ENCODE measurements at regions not wholly inside any gene's neighbourhood (a gene's known extent, or its start where the extent isn't known, plus 50 kb on each side); places are given as distances from the start of the nearest gene placed in this dataset.

GRCh38 chr6:48775157-48775556, 664.2 kb upstream of the PTCHD4 start:
- Histone ChIP-seq H3K9me3 (ENCODE audit: low read length) (no peaks in the 10 kb centered on the region), H3K9ac (ENCODE audit: insufficient read depth, low read depth, low read length) (no peak overlapping the region), H3K4me3 (replicated peaks in 1 of 3; ENCODE audit: insufficient read depth in 1 of 3, low read depth in 2 of 3, low read length in 3 of 3) (no peak overlapping the region), H3K27ac (ENCODE audit: extremely low read length, insufficient read depth, low read length) (no peak overlapping the region), H3K4me2 (ENCODE audit: low read depth, low read length) (no peak overlapping the region), H3K27me3 (ENCODE audit: control insufficient read depth in 1 of 2, insufficient read depth in 2 of 2, low read length in 2 of 2) (no peaks in the 10 kb centered on the region), H4K20me1 (ENCODE audit: insufficient read depth, low read length) (no peaks in the 10 kb centered on the region), H3K79me2 (ENCODE audit: insufficient read depth, low read length) (no peaks in the 10 kb centered on the region), H3K36me3 (replicated peaks in 1 of 2; ENCODE audit: control insufficient read depth in 1 of 2, insufficient read depth in 2 of 2, low read length in 2 of 2) (no peaks in the 10 kb centered on the region), H2AFZ (ENCODE audit: low read length) (no peak overlapping the region), H3K4me1 (ENCODE audit: insufficient read depth, low read length) (no peaks in the 10 kb centered on the region)
- ATAC-seq, result no peak
- in situ Hi-C loops (cut with HindIII; ENCODE audit: extremely low pct_ligation_motif_present, low pct_unique_long_range_greater_than_20kb) (no loop called here), intact Hi-C loops (cut with micrococcal nuclease; ENCODE audit: unreplicated experiment) (no loop called here)
- ChIA-PET POLR2A (no interaction called here), CTCF (ENCODE audit: low intra/inter-chr PET ratio, low total read pairs) (no interaction called here)
- BruUV-seq (replicated peaks), result no TSS peak
- FAIRE-seq, result no peak
- DNase-seq (ENCODE audit: low spot score), result no peak
- 2% methylated on average over 3 of the region's 3 CpGs for WGBS (ENCODE audit: low lambda C conversion rate)
- TF ChIP-seq CBFB (CRISPR knock-in tag; IDR thresholded peaks at IDR 0.05) (no peak), RBM39 (IDR thresholded peaks at IDR 0.05; ENCODE audit: low read depth, low read length, poor library complexity, severe bottlenecking) (no peak), HIVEP1 (CRISPR knock-in tag; IDR thresholded peaks at IDR 0.05) (no peak), ZNF672 (CRISPR knock-in tag; IDR thresholded peaks at IDR 0.05) (no peak), IKZF4 (CRISPR knock-in tag; IDR thresholded peaks at IDR 0.05; ENCODE audit: borderline replicate concordance, low read depth, not compliant biosample characterization) (no peak), E2F5 (CRISPR knock-in tag; conservative IDR thresholded peaks at IDR 0.05) (no peak), ZNF281 (CRISPR knock-in tag; IDR thresholded peaks at IDR 0.05; ENCODE audit: borderline replicate concordance) (no peak), U2AF1 (optimal IDR thresholded peaks at IDR 0.05; ENCODE audit: low read depth, low read length) (no peak), ZNF253 (CRISPR knock-in tag; IDR thresholded peaks at IDR 0.05; ENCODE audit: borderline replicate concordance) (no peak)
